ENCODE measurements at regions not wholly inside any gene's neighbourhood (a gene's known extent, or its start where the extent isn't known, plus 50 kb on each side); places are given as distances from the start of the nearest gene placed in this dataset.

GRCh38 chr20:57040924-57041323 is 225.5 kb downstream of the BMP7 start:
- TF ChIP-seq CTCF (IDR thresholded peaks at IDR 0.05) (no peak), SIN3A (IDR thresholded peaks at IDR 0.05; ENCODE audit: borderline replicate concordance, insufficient read depth, low read depth, low read length) (no peak), POLR2AphosphoS5 (IDR thresholded peaks at IDR 0.05; ENCODE audit: low read depth, low read length) (no peak), TCF7L2 (IDR thresholded peaks at IDR 0.05; ENCODE audit: low read depth, low read length) (no peak)
- TF ChIP-seq, protein P1, sequence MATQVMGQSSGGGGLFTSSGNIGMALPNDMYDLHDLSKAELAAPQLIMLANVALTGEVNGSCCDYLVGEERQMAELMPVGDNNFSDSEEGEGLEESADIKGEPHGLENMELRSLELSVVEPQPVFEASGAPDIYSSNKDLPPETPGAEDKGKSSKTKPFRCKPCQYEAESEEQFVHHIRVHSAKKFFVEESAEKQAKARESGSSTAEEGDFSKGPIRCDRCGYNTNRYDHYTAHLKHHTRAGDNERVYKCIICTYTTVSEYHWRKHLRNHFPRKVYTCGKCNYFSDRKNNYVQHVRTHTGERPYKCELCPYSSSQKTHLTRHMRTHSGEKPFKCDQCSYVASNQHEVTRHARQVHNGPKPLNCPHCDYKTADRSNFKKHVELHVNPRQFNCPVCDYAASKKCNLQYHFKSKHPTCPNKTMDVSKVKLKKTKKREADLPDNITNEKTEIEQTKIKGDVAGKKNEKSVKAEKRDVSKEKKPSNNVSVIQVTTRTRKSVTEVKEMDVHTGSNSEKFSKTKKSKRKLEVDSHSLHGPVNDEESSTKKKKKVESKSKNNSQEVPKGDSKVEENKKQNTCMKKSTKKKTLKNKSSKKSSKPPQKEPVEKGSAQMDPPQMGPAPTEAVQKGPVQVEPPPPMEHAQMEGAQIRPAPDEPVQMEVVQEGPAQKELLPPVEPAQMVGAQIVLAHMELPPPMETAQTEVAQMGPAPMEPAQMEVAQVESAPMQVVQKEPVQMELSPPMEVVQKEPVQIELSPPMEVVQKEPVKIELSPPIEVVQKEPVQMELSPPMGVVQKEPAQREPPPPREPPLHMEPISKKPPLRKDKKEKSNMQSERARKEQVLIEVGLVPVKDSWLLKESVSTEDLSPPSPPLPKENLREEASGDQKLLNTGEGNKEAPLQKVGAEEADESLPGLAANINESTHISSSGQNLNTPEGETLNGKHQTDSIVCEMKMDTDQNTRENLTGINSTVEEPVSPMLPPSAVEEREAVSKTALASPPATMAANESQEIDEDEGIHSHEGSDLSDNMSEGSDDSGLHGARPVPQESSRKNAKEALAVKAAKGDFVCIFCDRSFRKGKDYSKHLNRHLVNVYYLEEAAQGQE (IDR thresholded peaks at IDR 0.05; ENCODE audit: insufficient read depth in 1 of 2, low read depth in 2 of 2, low read length in 1 of 2): no peak
